SK-N-SH (cell line): ENCODE measurements at regions not wholly inside any gene's neighbourhood (a gene's known extent, or its start where the extent isn't known, plus 50 kb on each side); places are given as distances from the start of the nearest gene placed in this dataset.

Source experiments
- CTCF ChIA-PET: fragments of 300-600, 350-600 bp; formaldehyde crosslinking; extraction: SDS; loops from one replicate; lab custom pipeline; 2021; lab: Yijun Ruan, JAX
- POLR2A ChIA-PET: fragments of 350-600 bp; sonication (Branson Sonifier 250); formaldehyde crosslinking; extraction: SDS; loops from one replicate; lab custom pipeline; 2020; ENCODE audit warnings: antibody characterized with exemption, inconsistent platforms; lab: Yijun Ruan, JAX
- DNase-seq: peaks from one replicate; pipeline ENCODE4 v3.0.0; 2012
- H2AFZ ChIP-seq: fragments of 200-600 bp; sonication (generic); 2 replicates; pipeline ENCODE4 v1.8.1; 2016; ENCODE audit warnings: antibody characterized with exemption, mild to moderate bottlenecking, low read depth
- H3F3A ChIP-seq: fragments of 200-600 bp; sonication (generic); replicated peaks from 2 replicates; pipeline ENCODE3; 2016; ENCODE audit warnings: antibody characterized with exemption, mild to moderate bottlenecking; ENCODE audit not compliant: insufficient read depth
- H3K27ac ChIP-seq, 2 experiments: fragments of 200-500 bp in 1 of 2; fragments of 200-600 bp in 1 of 2; sonication (Bioruptor generic) in 1 of 2; sonication (generic), shearing (Covaris generic) in 1 of 2; 2 replicates each; pipeline versions ENCODE4 v1.5.1 to v1.6.1; 2014 to 2016; ENCODE audit warnings: low read depth in 2 of 2, inconsistent platforms in 1 of 2, low read length in 1 of 2, mild to moderate bottlenecking in 1 of 2, mixed read lengths in 1 of 2
- H3K27me3 ChIP-seq: fragments of 200-600 bp; sonication (generic), shearing (Covaris generic); 2 replicates; pipeline ENCODE4 v1.6.1; 2016; ENCODE audit warnings: mixed run types; ENCODE audit not compliant: insufficient read depth
- H3K36me3 ChIP-seq, 2 experiments: fragments of 200-500 bp in 1 of 2; fragments of 200-600 bp in 1 of 2; sonication (Bioruptor generic) in 1 of 2; sonication (generic) in 1 of 2; replicated peaks in 1 of 2; 2 replicates each; pipeline versions ENCODE3 to v1.5.1; 2014 to 2016; ENCODE audit warnings: low read length in 1 of 2, mild to moderate bottlenecking in 1 of 2; ENCODE audit not compliant: insufficient read depth in 2 of 2, control insufficient read depth in 1 of 2
- H3K4me1 ChIP-seq, 2 experiments: fragments of 200-500 bp in 1 of 2; fragments of 200-600 bp in 1 of 2; sonication (Bioruptor generic) in 1 of 2; sonication (generic), shearing (Covaris generic) in 1 of 2; 2 replicates each; pipeline versions ENCODE4 v1.5.1 to v1.6.1; 2014 to 2016; ENCODE audit warnings: low read depth in 1 of 2, low read length in 1 of 2, mixed run types in 1 of 2; ENCODE audit not compliant: insufficient read depth in 2 of 2, control insufficient read depth in 1 of 2
- H3K4me2 ChIP-seq: fragments of 200-600 bp; sonication (generic), shearing (Covaris generic); 2 replicates; pipeline ENCODE4 v1.6.1; 2017; ENCODE audit warnings: mixed run types
- H3K4me3 ChIP-seq, 2 experiments: fragments of 200-500 bp in 1 of 2; fragments of 200-600 bp in 1 of 2; sonication (Bioruptor generic) in 1 of 2; sonication (generic), shearing (Covaris generic) in 1 of 2; 2 replicates each; pipeline versions ENCODE4 v1.5.1 to v1.8.1; 2014 to 2016; ENCODE audit warnings: low read depth in 2 of 2, inconsistent platforms in 1 of 2, low read length in 1 of 2, mild to moderate bottlenecking in 1 of 2, mixed read lengths in 1 of 2, moderate library complexity in 1 of 2
- H3K79me2 ChIP-seq: fragments of 200-600 bp; sonication (generic); 2 replicates; pipeline ENCODE4 v1.8.1; 2017; ENCODE audit warnings: mild to moderate bottlenecking; ENCODE audit not compliant: insufficient read depth
- H3K9ac ChIP-seq: fragments of 200-600 bp; sonication (generic); 2 replicates; pipeline ENCODE4 v1.6.1; 2017; ENCODE audit warnings: mixed run types
- H3K9me2 ChIP-seq: fragments of 200-600 bp; sonication (generic); 2 replicates; pipeline ENCODE4 v1.6.1; 2017; ENCODE audit warnings: mixed run types
- H3K9me3 ChIP-seq: fragments of 200-600 bp; sonication (generic); 2 replicates; pipeline ENCODE4 v1.6.1; 2017; ENCODE audit warnings: mixed run types, mild to moderate bottlenecking, moderate library complexity
- H4K20me1 ChIP-seq: fragments of 200-600 bp; sonication (generic); 2 replicates; pipeline ENCODE4 v1.6.1; 2017; ENCODE audit warnings: mild to moderate bottlenecking, mixed run types; ENCODE audit not compliant: insufficient read depth
- CHD2 ChIP-seq: fragments of 150-350 bp; IDR thresholded peaks from 2 replicates; pipeline ENCODE4 v1.6.1; 2018; ENCODE audit warnings: low read length; ENCODE audit not compliant: partially characterized antibody
- CTCF ChIP-seq: fragments of 200-600 bp; sonication (generic); IDR thresholded peaks from 2 replicates; pipeline ENCODE4 v1.6.1; 2017; ENCODE audit warnings: antibody characterized with exemption, mild to moderate bottlenecking, moderate library complexity
- ELF1 ChIP-seq: IDR thresholded peaks from 2 replicates; pipeline ENCODE4 v1.4.0; 2012
- FOXM1 ChIP-seq: IDR thresholded peaks from 2 replicates; pipeline ENCODE4 v1.4.0; 2012; ENCODE audit warnings: low read depth, mild to moderate bottlenecking
- GABPA ChIP-seq: IDR thresholded peaks from 2 replicates; pipeline ENCODE4 v1.4.0; 2012; ENCODE audit warnings: low read depth, mild to moderate bottlenecking
- IRF3 ChIP-seq: fragments of 150-350 bp; IDR thresholded peaks from 2 replicates; pipeline ENCODE4 v1.6.1; 2016; ENCODE audit warnings: mild to moderate bottlenecking, low read depth, low read length
- JUND ChIP-seq: IDR thresholded peaks from 2 replicates; pipeline ENCODE4 v1.4.0; 2012
- MEF2A ChIP-seq: IDR thresholded peaks from 2 replicates; pipeline ENCODE4 v1.4.0; 2012; ENCODE audit warnings: low read depth, borderline replicate concordance
- NRF1 ChIP-seq: IDR thresholded peaks from 2 replicates; pipeline ENCODE4 v1.6.1; 2012; ENCODE audit warnings: low read depth, mild to moderate bottlenecking, low read length
- POLR2AphosphoS5 ChIP-seq: IDR thresholded peaks from 2 replicates; pipeline ENCODE4 v1.6.1; 2012; ENCODE audit warnings: low read depth, low read length
- RCOR1 ChIP-seq: fragments of 150-350 bp; IDR thresholded peaks from 2 replicates; pipeline ENCODE4 v1.6.1; 2017; ENCODE audit warnings: antibody characterized with exemption, low read length
- RFX5 ChIP-seq: IDR thresholded peaks from 2 replicates; pipeline ENCODE4 v1.6.1; 2012; ENCODE audit warnings: mild to moderate bottlenecking, improper control_type of control experiment, low read length
- RXRA ChIP-seq: IDR thresholded peaks from 2 replicates; pipeline ENCODE4 v1.4.0; 2012; ENCODE audit warnings: low read depth, mild to moderate bottlenecking, borderline replicate concordance
- TCF12 ChIP-seq: IDR thresholded peaks from 2 replicates; pipeline ENCODE4 v1.4.0; 2012
- USF1 ChIP-seq: IDR thresholded peaks from 2 replicates; pipeline ENCODE4 v1.4.0; 2012; ENCODE audit warnings: low read depth, borderline replicate concordance
- ZBTB33 ChIP-seq: IDR thresholded peaks from 2 replicates; pipeline ENCODE4 v1.4.0; 2012; ENCODE audit warnings: low read depth, borderline replicate concordance
- WGBS: methylation state at CpG from one replicate; pipeline ENCODE4 v1.1.6; 2017; ENCODE audit warnings: low lambda C conversion rate; 5-methylcytosine and 5-hydroxymethylcytosine counted together

GRCh38 chr17:14487068-14487467, 186.2 kb downstream of the HS3ST3B1 start:
- 14% methylated on average over 8 of the region's 8 CpGs for WGBS
- ChIA-PET CTCF (no interaction called here), POLR2A (no interaction called here)
- DNase-seq: no peak
- Histone ChIP-seq H3K27me3 (no peaks in the 10 kb centered on the region; the same call in 1 of the 2 replicates), H3K9me3 (no peaks in the 10 kb centered on the region), H3K4me1 (no peaks in the 10 kb centered on the region), H3K9ac (no peak overlapping the region), H3K36me3 (no peaks in the 10 kb centered on the region), H3F3A (no peaks in the 10 kb centered on the region), H3K4me2 (no peak overlapping the region), H4K20me1 (no peaks in the 10 kb centered on the region), H3K27ac (no peak overlapping the region), H3K9me2 (no peaks in the 10 kb centered on the region), H2AFZ (no peak overlapping the region), H3K79me2 (no peaks in the 10 kb centered on the region), H3K4me3 (no peak overlapping the region)
- no peak for TF ChIP-seq NRF1
- TF ChIP-seq MEF2A: no peak
- TF ChIP-seq RXRA: no peak
- no peak for TF ChIP-seq POLR2AphosphoS5
- TF ChIP-seq USF1: no peak
- TF ChIP-seq RCOR1: no peak

- no peak overlapping the region for H2AFZ ChIP-seq
- H3K9me3 ChIP-seq: no peaks in the 10 kb centered on the region
- no peak overlapping the region for H3K4me3 ChIP-seq
- H3F3A ChIP-seq: no peaks in the 10 kb centered on the region
- no peaks in the 10 kb centered on the region for H3K9me2 ChIP-seq
- peaks cover 4% of the 10 kb centered on the region; the same call in 1 of the 2 replicates for H3K27me3 ChIP-seq
- no peaks in the 10 kb centered on the region for H3K4me1 ChIP-seq
- POLR2A ChIA-PET: no interaction called here
- no peak for DNase-seq
- TF ChIP-seq RFX5: no peak
- TF ChIP-seq RXRA: no peak
- no peak for TF ChIP-seq IRF3
- TF ChIP-seq CHD2: no peak
- no peak for TF ChIP-seq JUND
- TF ChIP-seq FOXM1: no peak
- TF ChIP-seq GABPA: no peak
- no peak for TF ChIP-seq ZBTB33
- no peak for TF ChIP-seq POLR2AphosphoS5
- no peak for TF ChIP-seq CTCF
- TF ChIP-seq TCF12: no peak
- no peak for TF ChIP-seq ELF1
- H4K20me1 ChIP-seq: no peaks in the 10 kb centered on the region
- no peaks in the 10 kb centered on the region for H3K79me2 ChIP-seq
- H3K36me3 ChIP-seq: no peaks in the 10 kb centered on the region
- no peak overlapping the region for H3K9ac ChIP-seq
- H3K27ac ChIP-seq: no peak overlapping the region
- CTCF ChIA-PET: no interaction called here
- H3K4me2 ChIP-seq: no peak overlapping the region
- 5% methylated on average over 1 of the region's 1 CpG for WGBS
These were observed 181.8 kb downstream of the HS3ST3B1 start for GRCh38 chr17:14482715-14483114.
